ENCODE measurements at regions not wholly inside any gene's neighbourhood (a gene's known extent, or its start where the extent isn't known, plus 50 kb on each side); places are given as distances from the start of the nearest gene placed in this dataset.

DNA sequence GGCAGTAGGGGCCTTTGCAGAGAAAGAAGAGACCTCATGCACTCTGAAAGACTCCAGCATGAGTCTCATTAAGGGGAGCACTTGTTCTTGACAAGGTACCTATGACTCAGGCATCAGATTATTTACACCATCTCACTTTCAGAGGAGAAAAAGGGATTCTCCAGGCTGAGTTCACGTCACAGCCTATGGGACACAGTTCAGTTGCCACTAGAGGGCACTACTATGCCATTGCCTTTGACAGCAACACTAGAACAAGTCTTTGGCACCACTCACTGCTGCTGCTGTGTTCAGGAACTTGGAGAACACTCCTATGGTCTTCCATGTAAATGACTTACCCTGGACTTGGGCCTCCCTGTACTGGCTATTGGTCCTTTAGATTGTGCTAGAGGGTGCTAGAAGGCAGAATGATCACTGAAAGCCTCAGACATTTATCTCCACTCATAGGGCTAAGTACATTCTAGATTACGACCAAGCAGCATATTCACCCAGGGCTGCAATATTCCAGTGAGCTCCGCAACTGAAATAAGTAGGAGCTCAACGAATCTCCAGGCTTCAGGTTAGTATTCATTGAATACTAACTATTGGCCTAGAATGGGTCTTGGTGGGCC, 225.1 kb upstream of the CA10 start:
- POLR2A ChIA-PET: no interaction called here
- peak; percentile 70 to 76 for DNase-seq

DNA sequence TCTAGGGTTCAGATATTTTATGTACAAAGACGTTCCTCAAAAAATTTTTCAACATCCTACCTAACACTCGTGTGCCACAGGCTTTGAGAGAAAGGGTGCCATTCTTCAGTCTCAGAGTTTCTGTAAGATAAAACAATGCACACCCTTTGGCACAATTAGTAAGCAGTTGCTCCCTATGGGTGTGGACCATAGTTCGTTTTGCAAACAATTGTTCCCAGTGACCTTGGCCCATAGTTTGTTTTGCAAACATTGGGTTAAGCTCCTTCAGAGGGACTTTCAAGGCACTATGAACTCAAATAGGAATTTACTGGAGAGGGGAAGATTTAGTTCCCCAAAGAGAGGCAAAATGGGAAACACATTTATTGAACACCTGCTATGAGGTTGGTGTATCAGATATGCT, 220.3 kb upstream of the CA10 start:
- Mint-ChIP-seq H3K9me3 (ENCODE audit: unreplicated experiment) (no peaks in the 10 kb centered on the region), H3K4me1 (ENCODE audit: low read depth, unreplicated experiment) (no peaks in the 10 kb centered on the region), H3K27ac (ENCODE audit: unreplicated experiment) (no peak overlapping the region), H3K4me3 (ENCODE audit: unreplicated experiment) (no peak overlapping the region), H3K36me3 (ENCODE audit: insufficient read depth, unreplicated experiment) (no peaks in the 10 kb centered on the region), H3K27me3 (ENCODE audit: insufficient read depth, unreplicated experiment) (no peaks in the 10 kb centered on the region)
- Histone ChIP-seq H3K4me3 (ENCODE audit: low read depth, low read length) (no peak overlapping the region), H3K36me3 (ENCODE audit: control insufficient read depth, insufficient read depth, low read length) (no peaks in the 10 kb centered on the region), H3K27me3 (replicated peaks; ENCODE audit: control insufficient read depth, insufficient read depth, low read length) (no peaks in the 10 kb centered on the region), H3K9me3 (no peaks in the 10 kb centered on the region), H3K4me1 (no peaks in the 10 kb centered on the region)
- intact Hi-C loops (cut with micrococcal nuclease; ENCODE audit: unreplicated experiment): no loop called here
- POLR2A ChIA-PET: no interaction called here
- DNase-seq: no peak
- BruUV-seq (replicated peaks): no TSS peak
- CTCF ChIA-PET: no interaction called here
- TF ChIP-seq, protein P1, sequence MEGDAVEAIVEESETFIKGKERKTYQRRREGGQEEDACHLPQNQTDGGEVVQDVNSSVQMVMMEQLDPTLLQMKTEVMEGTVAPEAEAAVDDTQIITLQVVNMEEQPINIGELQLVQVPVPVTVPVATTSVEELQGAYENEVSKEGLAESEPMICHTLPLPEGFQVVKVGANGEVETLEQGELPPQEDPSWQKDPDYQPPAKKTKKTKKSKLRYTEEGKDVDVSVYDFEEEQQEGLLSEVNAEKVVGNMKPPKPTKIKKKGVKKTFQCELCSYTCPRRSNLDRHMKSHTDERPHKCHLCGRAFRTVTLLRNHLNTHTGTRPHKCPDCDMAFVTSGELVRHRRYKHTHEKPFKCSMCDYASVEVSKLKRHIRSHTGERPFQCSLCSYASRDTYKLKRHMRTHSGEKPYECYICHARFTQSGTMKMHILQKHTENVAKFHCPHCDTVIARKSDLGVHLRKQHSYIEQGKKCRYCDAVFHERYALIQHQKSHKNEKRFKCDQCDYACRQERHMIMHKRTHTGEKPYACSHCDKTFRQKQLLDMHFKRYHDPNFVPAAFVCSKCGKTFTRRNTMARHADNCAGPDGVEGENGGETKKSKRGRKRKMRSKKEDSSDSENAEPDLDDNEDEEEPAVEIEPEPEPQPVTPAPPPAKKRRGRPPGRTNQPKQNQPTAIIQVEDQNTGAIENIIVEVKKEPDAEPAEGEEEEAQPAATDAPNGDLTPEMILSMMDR (IDR thresholded peaks at IDR 0.05; ENCODE audit: insufficient read depth in 1 of 2, low read depth in 1 of 2, low read length in 1 of 2, severe bottlenecking in 1 of 2, unreplicated experiment in 1 of 2): no peak

More for the DNA sequence above, 225.1 kb upstream of the CA10 start:
- Histone ChIP-seq H3K36me3 (ENCODE audit: control insufficient read depth, insufficient read depth, low read length) (no peaks in the 10 kb centered on the region), H3K9me3 (no peaks in the 10 kb centered on the region), H3K27me3 (replicated peaks; ENCODE audit: control insufficient read depth, insufficient read depth, low read length) (no peaks in the 10 kb centered on the region), H3K4me1 (no peaks in the 10 kb centered on the region), H3K4me3 (ENCODE audit: low read depth, low read length) (no peak overlapping the region)
- H3K9me3 Mint-ChIP-seq (ENCODE audit: unreplicated experiment): no peaks in the 10 kb centered on the region
- TF ChIP-seq, protein P1 (IDR thresholded peaks at IDR 0.05; ENCODE audit: insufficient read depth in 1 of 2, low read depth in 1 of 2, low read length in 1 of 2, severe bottlenecking in 1 of 2, unreplicated experiment in 1 of 2): peak; percentile 70 to 82
- intact Hi-C loops (cut with micrococcal nuclease; ENCODE audit: unreplicated experiment): loop anchor here (1.0 to 10.0 kb wide), 2 partner anchors 87 to 1791 kb away; no protein-coding TSS in a partner anchor
- no peak overlapping the region for H3K4me3 Mint-ChIP-seq (ENCODE audit: unreplicated experiment)
- no peaks in the 10 kb centered on the region for H3K4me1 Mint-ChIP-seq (ENCODE audit: low read depth, unreplicated experiment)
- BruUV-seq (replicated peaks): no TSS peak
- no peaks in the 10 kb centered on the region for H3K36me3 Mint-ChIP-seq (ENCODE audit: insufficient read depth, unreplicated experiment)
- no peak overlapping the region for H3K27ac Mint-ChIP-seq (ENCODE audit: unreplicated experiment)
- H3K27me3 Mint-ChIP-seq (ENCODE audit: insufficient read depth, unreplicated experiment): no peaks in the 10 kb centered on the region
- CTCF ChIA-PET: no interaction called here

DNA sequence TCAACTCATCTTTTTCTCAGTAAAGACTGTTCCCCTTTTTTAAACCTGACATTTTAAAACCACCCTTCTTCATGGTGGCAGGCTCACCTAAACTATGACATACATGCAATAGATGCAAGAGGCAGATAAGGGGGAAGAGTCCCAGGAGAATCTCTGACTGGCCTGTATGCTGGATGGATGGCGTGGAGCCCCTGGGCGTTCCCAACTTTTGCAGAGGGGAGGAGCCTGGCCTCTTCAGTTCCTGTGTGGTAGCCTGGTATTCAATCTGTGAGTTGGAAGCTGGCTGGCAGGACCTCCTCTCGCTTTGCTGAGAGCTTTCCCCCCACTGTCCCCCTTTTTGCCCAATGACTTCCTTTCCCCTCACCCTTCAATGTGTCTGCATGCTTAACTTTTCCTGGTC, 217.6 kb upstream of the CA10 start:
- intact Hi-C loops (cut with micrococcal nuclease; ENCODE audit: unreplicated experiment): no loop called here
- no peaks in the 10 kb centered on the region for H3K36me3 Mint-ChIP-seq (ENCODE audit: insufficient read depth, unreplicated experiment)
- H3K9me3 Mint-ChIP-seq (ENCODE audit: unreplicated experiment): no peaks in the 10 kb centered on the region
- BruUV-seq (replicated peaks): no TSS peak
- Histone ChIP-seq H3K4me1 (no peaks in the 10 kb centered on the region), H3K27me3 (replicated peaks; ENCODE audit: control insufficient read depth, insufficient read depth, low read length) (no peaks in the 10 kb centered on the region), H3K9me3 (no peaks in the 10 kb centered on the region), H3K36me3 (ENCODE audit: control insufficient read depth, insufficient read depth, low read length) (no peaks in the 10 kb centered on the region), H3K4me3 (ENCODE audit: low read depth, low read length) (no peak overlapping the region)
- ChIA-PET CTCF (no interaction called here), POLR2A (no interaction called here)
- TF ChIP-seq, protein P1 (IDR thresholded peaks at IDR 0.05; ENCODE audit: insufficient read depth in 1 of 2, low read depth in 1 of 2, low read length in 1 of 2, severe bottlenecking in 1 of 2, unreplicated experiment in 1 of 2): no peak
- DNase-seq: no peak
- no peaks in the 10 kb centered on the region for H3K4me1 Mint-ChIP-seq (ENCODE audit: low read depth, unreplicated experiment)
- H3K27me3 Mint-ChIP-seq (ENCODE audit: insufficient read depth, unreplicated experiment): no peaks in the 10 kb centered on the region
- no peak overlapping the region for H3K27ac Mint-ChIP-seq (ENCODE audit: unreplicated experiment)
- H3K4me3 Mint-ChIP-seq (ENCODE audit: unreplicated experiment): no peak overlapping the region

All from Caco-2 (cell line).